HG03521 (cell line): ENCODE measurements at regions not wholly inside any gene's neighbourhood (a gene's known extent, or its start where the extent isn't known, plus 50 kb on each side); places are given as distances from the start of the nearest gene placed in this dataset.

ENCODE experiments used
- ATAC-seq: cut with Tn5 transposase; IDR thresholded peaks from one replicate; pipeline ENCODE4 v1.9.1; 2021; ENCODE audit warnings: mild to moderate bottlenecking, moderate library complexity; ENCODE audit not compliant: unreplicated experiment

DNA sequence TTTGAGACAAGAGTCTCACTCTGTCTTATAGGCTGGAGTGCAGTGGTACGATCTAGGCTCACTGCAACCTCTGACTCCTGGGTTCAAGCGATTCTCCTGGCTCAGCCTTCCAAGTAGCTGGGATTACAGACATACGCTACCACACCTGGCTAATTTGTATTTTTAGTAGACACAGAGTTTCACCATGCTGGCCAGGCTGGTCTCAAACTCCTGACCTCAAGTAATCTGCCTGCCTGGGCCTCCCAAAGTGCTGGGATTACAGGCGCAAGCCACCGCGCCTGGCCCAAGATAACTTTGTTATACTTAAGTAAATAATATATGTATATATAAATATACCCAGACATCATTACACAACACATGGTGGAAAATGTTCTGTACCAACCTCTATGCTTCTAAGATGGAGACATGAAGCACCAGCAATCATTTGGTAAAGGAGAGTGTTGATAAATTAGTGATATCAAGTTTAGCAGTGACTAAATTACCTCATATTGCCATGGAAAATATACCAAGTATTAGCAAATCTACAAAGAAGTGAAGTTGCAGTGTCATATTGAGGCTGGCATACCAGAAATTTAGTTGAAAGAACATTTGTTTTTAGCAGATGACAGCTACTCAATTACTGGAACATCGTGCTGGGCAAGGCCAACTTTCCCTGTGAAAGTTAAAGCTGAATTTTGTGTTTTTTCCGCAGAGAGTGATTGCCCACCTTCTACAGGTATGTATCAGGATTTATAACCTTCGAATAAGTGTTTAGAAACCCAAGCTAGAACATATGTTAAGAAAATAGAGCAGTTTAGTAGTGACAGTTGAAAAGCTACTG is 177.7 kb downstream of the MYCN start:
- no peak for ATAC-seq

DNA sequence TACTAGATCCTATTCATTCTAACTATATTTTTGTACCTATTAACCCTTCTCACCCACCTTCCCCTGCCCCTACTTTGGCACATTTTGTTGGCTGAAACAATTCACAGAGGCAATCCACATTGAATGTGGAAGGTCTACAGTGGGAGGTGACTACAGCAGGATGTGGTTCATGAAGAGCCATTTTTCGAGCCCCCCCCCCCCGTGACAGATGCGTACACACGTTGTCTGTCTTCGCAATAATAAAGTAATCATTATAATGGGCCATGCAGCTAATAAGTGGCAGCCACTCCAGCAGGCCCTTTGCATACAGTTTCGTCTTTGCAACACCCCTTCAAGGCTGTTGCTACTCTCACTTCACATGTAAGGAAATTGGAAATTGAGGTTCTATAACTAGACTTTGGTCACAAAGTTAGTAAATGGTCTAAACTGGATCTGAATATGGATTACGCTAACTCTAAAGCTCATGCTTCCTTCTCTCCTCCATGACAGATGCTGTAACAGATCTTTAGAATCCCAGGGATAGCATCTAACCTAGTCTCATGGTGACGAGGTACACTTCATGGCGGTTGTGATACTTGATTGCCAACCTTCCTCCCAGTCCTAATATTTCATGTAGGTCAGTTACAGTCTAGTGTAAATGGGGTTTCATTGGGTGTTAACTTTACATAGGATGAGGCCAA is 176.8 kb downstream of the MYCN start:
- ATAC-seq, result no peak

DNA sequence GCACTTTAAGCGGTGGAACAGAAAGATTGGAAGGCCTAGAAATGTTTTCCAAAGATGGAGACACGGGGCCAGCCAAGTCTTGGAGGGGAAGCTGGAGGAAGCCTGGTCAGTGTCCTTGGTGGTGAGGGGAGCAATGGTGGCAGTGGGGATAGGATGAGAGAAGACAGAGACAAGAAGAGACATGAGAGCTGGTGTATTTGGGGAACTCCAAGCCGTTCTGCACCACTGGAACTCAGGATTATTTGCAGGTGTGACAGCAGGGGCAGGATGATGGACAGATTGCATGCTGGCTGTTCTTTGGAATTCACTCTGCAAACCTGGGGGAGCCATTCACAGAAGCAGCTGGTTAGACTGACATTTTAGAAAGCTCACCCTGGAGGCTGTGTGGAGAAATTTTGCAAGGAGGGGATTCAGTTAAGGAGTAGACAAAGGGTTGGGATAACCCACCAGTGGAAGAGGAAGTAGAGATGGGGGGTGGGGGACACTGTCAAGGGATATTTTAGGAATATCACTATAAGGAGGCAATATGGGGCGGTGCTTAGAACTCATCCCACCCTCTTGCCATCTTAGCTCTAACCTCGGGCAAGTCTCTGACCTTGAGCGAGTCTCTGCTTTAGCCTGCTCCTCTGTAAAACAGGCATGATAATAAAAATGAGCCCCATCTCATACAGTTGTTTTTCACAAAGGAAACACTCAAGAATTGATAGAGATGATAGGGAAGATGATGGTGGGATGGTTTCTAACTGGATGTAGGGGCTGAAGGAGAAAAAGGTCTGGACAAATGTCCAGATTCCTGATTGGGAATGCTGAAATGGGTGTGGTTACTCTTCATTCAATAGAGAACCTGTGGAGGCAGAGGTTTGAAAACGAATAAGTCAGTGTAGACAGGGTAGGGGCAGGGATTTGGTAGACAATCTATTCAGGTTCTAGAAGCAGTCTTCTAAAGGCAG is 175.8 kb downstream of the MYCN start:
- ATAC-seq, result no peak

DNA sequence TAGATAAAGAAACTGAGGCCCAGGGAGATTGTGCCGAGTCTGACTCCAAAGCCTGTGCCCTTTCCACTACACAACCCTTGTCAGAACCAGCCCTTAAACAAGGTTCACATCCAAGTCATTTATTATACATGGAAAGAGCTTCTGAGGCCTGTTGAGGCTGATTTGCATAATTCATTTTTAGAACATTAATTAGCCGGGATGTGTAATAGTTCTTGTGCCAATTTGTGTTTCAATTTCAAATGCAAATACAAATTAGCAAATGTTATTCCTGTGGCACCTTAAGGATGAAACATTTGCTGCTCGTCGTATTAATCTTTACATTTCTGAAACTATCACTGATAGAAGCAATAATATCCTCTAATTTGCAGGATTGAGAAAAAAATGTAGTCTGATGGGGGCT is 174.9 kb downstream of the MYCN start:
- ATAC-seq, result no peak

DNA sequence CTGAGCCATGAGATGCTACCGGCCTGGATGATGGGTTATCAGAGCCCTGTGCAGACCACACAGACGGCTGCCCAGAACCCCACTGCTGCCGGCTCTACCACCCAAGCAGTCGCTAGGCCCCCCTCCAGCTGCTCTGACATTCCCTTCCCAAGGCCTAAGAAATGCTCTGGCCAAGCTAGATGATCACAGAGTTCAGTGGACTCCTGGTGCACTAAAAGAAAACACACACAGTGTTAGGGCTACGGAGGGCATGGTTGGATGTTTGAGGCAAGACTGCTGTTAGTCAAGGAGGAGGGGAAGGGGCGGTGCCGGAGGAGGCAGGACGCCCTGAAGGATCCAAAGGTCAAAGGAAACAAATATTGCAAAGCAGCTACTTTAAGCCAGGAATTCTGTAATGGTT is 174.5 kb downstream of the MYCN start:
- no peak for ATAC-seq

DNA sequence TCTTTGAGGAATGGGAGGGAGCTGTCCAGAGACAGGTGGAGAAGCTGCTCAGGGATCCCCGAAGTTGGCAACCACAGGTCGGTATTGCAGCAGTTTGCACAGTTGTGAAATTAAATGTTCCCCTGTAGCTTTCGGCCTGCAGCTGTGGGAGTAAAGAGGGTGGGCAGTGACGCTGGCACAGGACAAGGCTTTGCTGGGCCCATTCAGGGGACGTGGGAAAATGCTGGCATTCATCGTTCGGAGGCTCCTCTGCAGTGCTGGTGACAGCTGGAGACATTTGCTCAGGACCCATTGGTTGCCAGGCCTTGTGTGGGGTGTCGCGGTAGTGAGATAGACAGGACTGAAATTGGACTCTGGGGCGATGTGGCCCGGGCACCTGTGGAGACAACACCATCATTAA is 173.7 kb downstream of the MYCN start:
- no peak for ATAC-seq

DNA sequence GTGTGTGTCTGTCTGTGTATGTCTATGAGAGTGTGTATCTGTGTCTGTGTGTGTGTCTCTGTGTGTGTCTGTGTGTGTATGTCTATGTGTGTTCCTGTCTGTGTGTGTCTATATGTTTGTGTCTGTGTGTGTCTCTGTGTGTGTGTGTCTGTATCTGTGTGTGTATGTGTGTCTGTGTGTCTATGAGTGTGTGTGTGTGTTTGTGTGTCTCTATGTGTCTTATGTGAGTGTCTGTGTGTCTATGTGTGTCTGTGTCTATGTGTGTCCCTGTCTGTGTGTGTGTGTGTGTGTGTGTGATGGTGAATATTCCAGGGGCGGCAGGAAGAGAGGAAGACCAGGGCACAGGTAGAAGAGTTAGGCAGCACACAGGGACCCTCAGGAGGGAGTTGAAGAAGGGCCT is 173.2 kb downstream of the MYCN start:
- no peak for ATAC-seq

DNA sequence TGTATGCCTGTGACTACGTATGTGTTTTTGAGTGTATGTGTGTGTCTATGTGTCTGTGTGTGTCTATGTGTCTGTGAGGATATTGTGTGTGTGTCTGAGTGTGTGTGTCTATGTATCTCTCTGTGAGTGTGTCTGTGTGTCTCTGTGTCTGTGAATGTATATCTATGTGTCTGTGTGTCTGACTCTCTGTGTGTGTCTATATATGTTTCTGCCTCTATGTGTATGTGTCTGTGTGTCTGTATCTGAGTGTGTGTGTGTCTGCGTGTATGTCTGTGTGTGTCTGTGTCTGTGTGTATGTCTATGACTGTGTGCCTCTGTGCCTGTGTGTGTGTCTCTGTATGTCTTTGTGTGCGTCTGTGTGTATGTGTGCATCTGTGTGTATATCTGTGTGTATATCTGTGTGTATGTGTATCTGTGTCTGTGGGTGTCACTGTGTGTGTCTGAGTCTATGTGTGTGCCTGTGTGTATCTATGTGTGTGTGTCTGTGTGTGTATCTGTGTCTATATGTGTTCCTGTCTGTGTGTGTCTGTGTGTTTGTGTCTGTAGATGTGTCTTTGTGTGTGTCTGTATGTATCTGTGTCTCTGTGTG is 172.7 kb downstream of the MYCN start:
- no peak for ATAC-seq

DNA sequence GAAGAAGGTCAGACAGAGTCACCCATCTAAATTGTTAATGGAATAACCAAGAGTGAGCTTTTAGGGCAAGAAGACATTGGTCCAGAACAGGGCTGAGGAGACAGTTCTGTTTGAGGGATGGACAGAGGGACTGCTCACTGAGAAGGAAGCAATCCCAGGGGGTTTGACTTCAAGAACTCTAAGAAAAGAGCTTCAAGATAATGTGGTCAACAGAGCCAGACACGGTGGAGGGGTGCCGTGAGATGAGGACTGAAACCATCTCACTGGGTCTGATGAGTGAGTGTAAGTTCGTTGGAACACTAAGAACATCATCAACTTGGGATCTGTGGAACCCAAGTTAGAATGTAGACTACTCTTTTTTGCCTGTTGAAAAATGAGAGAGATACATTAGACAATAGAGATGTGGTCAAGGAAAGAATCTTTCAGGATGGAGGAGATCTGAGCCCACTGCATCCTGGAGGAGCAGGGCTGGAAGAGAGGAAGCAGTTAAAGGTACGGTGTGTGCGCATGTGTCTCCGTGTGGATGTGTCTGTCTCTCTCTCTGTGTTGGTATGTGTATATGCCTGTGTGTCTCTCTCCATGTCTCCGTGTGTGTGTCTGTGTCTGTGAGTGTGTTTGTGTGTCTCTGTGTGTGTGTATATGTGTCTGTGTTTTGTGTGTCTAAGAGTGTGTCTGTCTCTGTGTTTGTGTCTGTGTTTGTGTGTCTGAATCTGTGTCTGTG is 172.1 kb downstream of the MYCN start:
- no peak for ATAC-seq

DNA sequence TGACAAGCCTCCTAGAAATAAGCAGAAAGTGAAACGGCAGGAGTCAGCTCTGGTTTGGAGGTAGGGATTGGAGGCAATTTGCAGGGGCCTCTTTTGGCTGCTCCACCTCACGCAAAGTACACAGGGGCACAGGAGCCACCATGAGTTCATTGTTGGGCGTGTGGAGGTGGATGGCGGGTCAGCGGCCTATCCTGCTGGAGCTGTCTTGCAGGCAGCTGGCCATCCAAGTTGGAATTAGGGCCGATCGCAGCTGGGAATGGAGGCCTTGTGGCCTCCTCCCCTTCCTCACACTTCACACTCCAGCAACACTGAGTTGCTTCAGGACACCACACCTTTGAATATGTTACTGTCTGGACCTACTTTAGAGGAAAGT is 171.5 kb downstream of the MYCN start:
- ATAC-seq, result no peak

DNA sequence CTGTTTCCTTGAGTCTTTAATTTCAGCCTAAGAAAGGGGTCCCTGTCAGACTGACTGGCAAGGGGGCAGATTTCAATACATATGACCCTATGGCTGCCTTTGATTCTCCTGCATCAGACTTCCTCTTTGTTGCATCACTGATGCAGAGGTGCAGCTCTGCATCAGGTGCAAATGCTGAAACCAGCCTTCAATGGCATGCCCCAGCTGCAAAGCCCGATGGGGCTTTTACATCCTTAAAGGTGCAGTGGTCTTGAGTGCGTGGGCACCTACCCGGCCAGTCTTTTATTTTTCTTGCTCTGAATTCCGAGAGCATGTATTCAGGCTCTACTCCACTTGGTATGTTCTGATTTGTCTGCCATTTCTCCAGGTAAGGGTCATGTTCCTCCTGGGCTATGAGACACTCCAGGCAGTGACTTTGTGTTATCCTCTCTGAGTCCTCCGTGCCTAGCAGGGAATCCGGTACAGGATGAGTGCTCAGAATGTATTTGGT is 169.5 kb downstream of the MYCN start:
- no peak for ATAC-seq

DNA sequence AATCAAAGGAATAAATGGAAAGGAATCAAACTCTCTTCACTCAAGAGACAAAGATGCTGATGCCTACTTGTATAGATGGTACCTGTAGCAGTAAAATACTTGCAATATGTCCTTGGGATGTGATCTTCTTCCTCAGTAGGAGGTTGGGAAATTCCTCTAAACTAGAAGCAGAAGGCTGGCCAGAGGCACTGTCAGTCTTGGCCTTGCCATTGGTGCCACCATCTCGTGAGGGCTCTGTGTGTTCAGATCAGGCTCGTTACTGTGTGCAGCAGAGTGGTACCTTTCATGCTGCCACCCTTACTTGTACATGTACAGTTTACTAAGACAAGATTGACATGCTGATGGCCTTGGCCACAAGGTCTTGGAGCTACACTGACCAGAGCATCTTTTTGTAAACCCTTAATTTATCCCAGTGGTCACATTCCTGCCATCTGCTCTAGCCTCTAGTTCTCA is 169.0 kb downstream of the MYCN start:
- no peak for ATAC-seq

DNA sequence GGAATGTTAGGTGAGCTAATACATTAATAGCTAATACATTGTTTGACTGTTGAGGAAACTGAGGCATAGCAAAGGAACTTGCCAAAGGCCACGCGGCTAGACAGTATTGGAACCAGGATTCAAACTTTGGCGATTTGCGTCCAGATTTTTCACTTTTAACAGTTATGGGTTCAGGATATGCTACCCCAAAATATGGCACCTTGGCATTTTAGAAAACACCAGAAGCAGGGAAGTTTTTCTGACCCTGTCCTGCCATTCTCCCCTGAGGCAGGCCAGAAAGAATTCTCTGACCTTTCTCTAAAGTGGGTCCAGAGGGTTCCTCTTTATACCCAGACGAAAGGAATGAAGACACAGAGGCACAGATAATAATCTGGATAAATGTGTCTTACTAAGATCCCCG is 166.9 kb downstream of the MYCN start:
- ATAC-seq, result no peak

DNA sequence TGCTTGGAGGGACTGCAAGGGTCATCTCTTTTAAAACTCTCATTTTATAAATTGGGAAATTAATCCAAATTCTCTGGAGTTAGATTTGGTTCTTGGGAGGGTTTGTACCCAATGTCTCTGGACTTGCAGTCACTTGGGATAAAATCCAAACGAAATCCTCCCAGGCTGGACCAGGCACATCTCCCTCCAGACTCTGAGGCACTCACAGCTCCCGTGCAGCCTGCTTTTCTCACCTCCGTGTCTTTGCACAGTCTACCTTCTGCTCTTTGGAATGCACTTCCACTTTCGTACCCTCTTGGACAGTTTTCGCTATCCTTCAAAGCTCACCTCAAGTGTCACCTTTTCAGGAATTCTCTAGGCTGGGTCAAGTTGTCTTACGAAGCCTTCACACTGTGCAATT is 166.3 kb downstream of the MYCN start:
- ATAC-seq, result no peak

DNA sequence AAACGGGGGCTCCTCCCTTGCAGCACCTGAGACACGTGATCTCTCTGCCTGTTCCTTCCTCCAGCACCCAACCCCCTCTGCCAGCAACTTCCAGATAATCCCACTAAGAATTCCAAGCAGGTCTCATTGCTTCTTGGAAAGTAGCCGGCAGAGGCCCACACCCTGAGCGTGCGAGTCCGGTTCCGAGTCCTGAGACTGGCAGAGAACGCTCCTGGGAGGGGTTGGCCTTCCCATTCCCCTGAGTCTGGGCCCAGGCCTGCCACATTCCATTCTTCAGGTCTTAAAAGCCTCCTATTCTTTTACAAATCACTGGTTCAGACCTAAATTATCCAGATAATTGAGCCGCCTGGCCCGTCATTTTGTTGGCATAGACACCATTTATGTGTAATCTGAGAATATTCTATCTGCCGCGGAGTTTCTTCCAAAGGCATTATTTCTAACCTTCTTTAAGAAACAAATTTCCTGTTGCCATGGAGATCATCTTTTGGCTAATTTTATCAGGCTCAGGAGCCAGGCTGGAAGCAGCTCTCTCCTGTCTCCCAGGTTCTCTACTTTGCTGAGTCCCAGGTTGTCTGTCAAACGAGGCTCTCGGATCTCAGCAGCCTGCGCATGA is 165.4 kb downstream of the MYCN start:
- ATAC-seq, result no peak

DNA sequence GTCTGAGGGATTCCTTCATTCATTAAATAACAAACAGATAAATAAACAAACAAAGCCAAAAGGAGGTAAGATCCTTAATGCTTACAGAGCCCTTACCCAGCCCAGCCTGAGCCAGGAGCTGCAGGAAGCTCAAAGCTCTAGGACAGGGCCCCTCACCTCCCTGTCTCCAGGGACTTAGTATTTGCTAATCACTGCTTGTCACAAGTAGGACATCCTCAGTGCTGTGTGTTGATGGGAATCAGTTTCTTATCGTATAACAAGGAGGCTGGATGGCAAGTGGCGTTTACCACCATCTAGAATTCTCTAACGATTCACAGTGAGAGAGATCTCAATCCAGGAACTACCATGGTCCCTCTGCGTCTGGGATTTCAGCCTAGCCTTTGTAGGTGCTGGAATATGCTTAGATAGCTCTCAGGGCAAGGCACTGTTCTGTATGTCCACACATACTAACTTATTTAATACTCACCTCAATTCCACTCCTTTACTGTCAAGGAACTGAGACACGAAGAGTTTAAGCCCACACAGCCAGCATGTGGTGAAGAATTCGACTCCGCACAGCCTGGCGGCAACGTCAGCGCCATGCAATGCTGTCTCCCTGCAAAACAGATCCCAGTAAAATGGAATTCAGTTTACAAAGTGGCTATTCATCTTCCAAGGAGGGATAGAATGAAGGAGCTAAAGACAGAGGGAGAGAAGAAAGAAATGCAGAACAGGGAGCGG is 164.8 kb downstream of the MYCN start:
- ATAC-seq, result no peak

DNA sequence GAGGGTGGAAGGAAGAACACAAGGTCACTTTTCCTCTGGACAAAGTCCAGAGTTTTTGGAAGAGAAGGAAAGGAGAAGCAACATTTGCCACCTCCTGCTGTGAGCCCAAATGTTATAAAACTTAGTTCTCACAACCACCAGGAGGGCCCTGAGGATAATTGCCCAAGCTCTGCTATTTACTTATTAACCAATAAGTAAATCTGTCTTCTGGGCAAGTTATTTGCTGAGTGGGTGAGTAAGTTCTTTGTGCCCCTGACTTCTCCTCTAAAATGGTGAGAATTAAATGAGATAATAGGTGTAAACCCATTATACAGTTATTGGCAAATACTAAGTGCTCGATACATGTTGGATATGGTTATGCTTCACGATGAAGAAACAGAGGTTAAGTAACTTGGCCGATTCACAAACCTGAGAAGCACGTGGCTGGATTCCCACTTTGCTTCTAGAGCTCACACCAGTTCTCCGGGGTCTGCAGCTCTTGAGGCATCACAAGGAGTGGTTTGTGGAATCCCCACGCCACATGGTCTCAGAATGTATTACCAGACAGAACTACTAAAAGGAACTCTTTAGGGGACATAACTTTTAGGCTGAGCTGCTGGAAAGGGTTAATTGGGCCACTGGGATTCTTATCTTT is 164.1 kb downstream of the MYCN start:
- no peak for ATAC-seq

DNA sequence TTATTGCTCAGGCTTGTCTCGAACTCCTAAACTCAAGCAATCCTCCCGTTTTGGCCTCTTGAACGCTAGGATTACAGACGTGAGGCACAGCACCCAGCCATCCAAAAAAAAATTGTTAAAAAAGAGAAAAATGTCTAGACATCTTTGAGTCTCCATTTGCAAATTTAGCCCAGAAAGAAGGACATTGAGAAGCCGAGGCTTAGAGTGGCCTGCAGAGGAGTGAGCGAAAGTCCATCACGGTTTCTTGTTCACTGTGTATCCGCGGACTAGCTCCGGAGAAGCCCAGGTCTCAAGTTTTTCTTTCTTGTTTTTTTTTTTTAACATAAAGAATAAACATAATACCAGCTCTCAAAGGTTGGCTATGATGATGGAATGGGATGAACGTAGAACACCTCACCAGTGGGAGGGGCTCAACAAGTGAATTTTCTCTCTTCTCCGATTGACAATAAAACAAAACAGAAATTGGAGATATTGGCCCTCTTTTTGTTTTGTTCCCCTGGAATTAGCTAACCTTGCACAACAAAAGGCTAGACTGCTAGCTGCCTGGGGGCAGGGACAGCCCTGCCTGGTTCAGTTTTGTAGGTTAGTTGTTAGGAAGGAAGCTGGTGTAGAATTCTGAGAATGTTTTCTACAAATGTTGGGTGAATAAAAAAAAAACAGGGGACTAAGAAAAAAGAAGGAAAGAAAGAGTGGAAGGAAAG is 163.4 kb downstream of the MYCN start:
- no peak for ATAC-seq
